ENCODE measurements at regions not wholly inside any gene's neighbourhood (a gene's known extent, or its start where the extent isn't known, plus 50 kb on each side); places are given as distances from the start of the nearest gene placed in this dataset.

- Histone ChIP-seq H3K4me3 (ENCODE audit: low read depth in 1 of 3, low read length in 3 of 3) (no peak overlapping the region), H3K27me3 (ENCODE audit: control insufficient read depth in 4 of 4, insufficient read depth in 4 of 4, low read length in 3 of 4) (peaks cover 0 to 4% (median 3%) of the 10 kb centered on the region in 4 donors), H3K36me3 (ENCODE audit: control insufficient read depth in 4 of 4, insufficient read depth in 3 of 4, low read depth in 1 of 4, low read length in 3 of 4) (no peaks in the 10 kb centered on the region), H3K27ac (ENCODE audit: low read depth in 1 of 2, low read length in 2 of 2) (no peak overlapping the region), H3K9ac (ENCODE audit: low read depth in 1 of 2, low read length in 2 of 2) (no peak overlapping the region), H3K9me3 (ENCODE audit: control insufficient read depth in 4 of 4, low read length in 3 of 4) (no peaks in the 10 kb centered on the region), H3K4me1 (ENCODE audit: control insufficient read depth in 4 of 4, insufficient read depth in 4 of 4, low read length in 3 of 4) (no peaks in the 10 kb centered on the region)
- DNase-seq (ENCODE audit: low spot score): no peak
- whole genome bisulfite sequencing: 32% methylated on average over 3 of the region's 3 CpGs
- TF ChIP-seq RXRA (IDR thresholded peaks at IDR 0.05): no peak
- TF ChIP-seq REST (IDR thresholded peaks at IDR 0.05): peak; percentile 98
- no peak for TF ChIP-seq HNF4A (conservative IDR thresholded peaks at IDR 0.05)
Measured at GRCh38 chr17:33732116-33732515, 439.0 kb upstream of the ASIC2 start.

- peaks cover 0 to 3% (median 0%) of the 10 kb centered on the region in 4 donors for H3K27me3 ChIP-seq (ENCODE audit: control insufficient read depth in 4 of 4, insufficient read depth in 4 of 4, low read length in 3 of 4)
Measured at GRCh38 chr17:33739714-33740113, 446.6 kb upstream of the ASIC2 start.

More at GRCh38 chr17:33739714-33740113, 446.6 kb upstream of the ASIC2 start:
- TF ChIP-seq RXRA (IDR thresholded peaks at IDR 0.05) (no peak), TAF1 (conservative IDR thresholded peaks at IDR 0.05) (no peak), CTCF (IDR thresholded peaks at IDR 0.05; ENCODE audit: low read depth, low read length, missing input control) (no peak), REST (IDR thresholded peaks at IDR 0.05) (no peak), JUND (IDR thresholded peaks at IDR 0.05) (no peak), HNF4G (IDR thresholded peaks at IDR 0.05) (no peak), NR2F2 (IDR thresholded peaks at IDR 0.05) (no peak), FOXA2 (IDR thresholded peaks at IDR 0.05) (no peak), FOXA1 (IDR thresholded peaks at IDR 0.05) (no peak), EGR1 (IDR thresholded peaks at IDR 0.05; ENCODE audit: low read depth in 2 of 2) (no peak), YY1 (IDR thresholded peaks at IDR 0.05) (no peak), HNF4A (conservative IDR thresholded peaks at IDR 0.05) (no peak), MAX (IDR thresholded peaks at IDR 0.05) (no peak), ZBTB33 (IDR thresholded peaks at IDR 0.05) (no peak), ATF3 (IDR thresholded peaks at IDR 0.05) (no peak), RAD21 (IDR thresholded peaks at IDR 0.05) (no peak), GABPA (IDR thresholded peaks at IDR 0.05 in 1 of 2, conservative IDR thresholded peaks at IDR 0.05 in 1 of 2) (no peak)
- Histone ChIP-seq H3K27ac (ENCODE audit: low read depth in 1 of 2, low read length in 2 of 2) (no peak overlapping the region), H3K9me3 (ENCODE audit: control insufficient read depth in 4 of 4, low read length in 3 of 4) (no peaks in the 10 kb centered on the region), H3K4me3 (ENCODE audit: low read depth in 1 of 3, low read length in 3 of 3) (no peak overlapping the region), H3K9ac (ENCODE audit: low read depth in 1 of 2, low read length in 2 of 2) (no peak overlapping the region), H3K36me3 (ENCODE audit: control insufficient read depth in 4 of 4, insufficient read depth in 3 of 4, low read depth in 1 of 4, low read length in 3 of 4) (no peaks in the 10 kb centered on the region), H3K4me1 (ENCODE audit: control insufficient read depth in 4 of 4, insufficient read depth in 4 of 4, low read length in 3 of 4) (no peaks in the 10 kb centered on the region)
- DNase-seq (ENCODE audit: low spot score): no peak

All from liver (tissue), 8 donors.